ENCODE measurements at regions not wholly inside any gene's neighbourhood (a gene's known extent, or its start where the extent isn't known, plus 50 kb on each side); places are given as distances from the start of the nearest gene placed in this dataset.

DNA sequence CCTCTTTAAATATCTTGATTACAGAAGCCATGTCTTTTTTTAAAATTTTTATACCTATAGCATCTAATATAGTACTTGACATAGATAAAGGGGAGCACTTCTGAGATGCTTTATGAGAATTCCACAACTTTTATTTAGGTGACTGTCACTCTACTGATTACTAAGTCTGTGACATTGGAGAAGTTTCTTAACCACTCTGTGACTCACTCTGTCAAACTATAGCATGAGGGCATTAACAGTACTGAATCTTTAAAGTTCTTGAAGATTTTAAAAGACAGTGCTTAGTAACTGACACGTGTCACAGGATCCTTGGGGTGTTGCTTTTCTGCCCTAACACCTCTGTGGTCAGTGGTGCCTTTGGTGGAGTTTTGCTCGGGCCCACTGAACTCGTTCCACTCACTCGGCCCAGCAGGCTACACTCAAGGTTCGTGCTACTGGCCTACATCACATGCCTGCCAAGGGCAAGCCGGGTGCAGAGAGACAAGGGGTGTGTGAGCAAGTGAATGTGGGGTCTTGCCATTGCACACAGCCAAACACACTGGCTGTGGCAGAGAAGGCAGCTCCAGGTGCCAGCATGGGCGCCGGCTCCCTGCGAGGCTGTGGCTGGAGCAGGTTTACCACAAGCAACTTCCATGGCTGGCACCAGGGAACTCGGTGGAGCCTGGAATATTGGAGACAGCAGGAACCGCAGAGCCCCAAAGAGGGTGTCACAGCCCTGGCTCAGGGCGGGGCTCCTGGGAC lies 734.0 kb upstream of the CDH7 start:
- ChIA-PET POLR2A (no interaction called here), CTCF (no interaction called here)
- no peak for DNase-seq (ENCODE audit: low read depth, low spot score)
- H3K4me3 ChIP-seq (ENCODE audit: low read depth, low read length) = no peak overlapping the region
- TF ChIP-seq, protein P1, sequence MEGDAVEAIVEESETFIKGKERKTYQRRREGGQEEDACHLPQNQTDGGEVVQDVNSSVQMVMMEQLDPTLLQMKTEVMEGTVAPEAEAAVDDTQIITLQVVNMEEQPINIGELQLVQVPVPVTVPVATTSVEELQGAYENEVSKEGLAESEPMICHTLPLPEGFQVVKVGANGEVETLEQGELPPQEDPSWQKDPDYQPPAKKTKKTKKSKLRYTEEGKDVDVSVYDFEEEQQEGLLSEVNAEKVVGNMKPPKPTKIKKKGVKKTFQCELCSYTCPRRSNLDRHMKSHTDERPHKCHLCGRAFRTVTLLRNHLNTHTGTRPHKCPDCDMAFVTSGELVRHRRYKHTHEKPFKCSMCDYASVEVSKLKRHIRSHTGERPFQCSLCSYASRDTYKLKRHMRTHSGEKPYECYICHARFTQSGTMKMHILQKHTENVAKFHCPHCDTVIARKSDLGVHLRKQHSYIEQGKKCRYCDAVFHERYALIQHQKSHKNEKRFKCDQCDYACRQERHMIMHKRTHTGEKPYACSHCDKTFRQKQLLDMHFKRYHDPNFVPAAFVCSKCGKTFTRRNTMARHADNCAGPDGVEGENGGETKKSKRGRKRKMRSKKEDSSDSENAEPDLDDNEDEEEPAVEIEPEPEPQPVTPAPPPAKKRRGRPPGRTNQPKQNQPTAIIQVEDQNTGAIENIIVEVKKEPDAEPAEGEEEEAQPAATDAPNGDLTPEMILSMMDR (IDR thresholded peaks at IDR 0.05; ENCODE audit: insufficient read depth, low read length, missing control alignments) = no peak

DNA sequence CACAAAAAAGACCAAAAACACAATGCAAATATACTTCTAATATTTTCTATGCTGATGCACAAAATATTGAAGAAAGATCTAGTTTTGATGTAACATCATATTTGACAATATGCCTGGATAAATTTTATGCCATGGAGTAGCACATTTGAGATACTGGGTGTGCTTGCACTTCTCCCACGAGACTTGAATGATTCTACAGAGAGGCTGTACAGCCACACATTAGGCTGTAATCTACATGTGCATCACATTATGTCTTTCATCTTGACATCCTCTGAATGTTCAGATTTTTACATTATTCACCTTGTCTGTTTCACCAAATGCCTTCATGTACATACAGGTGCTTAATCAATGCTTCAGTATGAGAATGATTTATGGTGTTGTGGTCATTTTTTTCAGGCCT lies 756.4 kb upstream of the CDH7 start:
- H3K4me3 ChIP-seq (ENCODE audit: low read depth, low read length) = no peak overlapping the region
- ChIA-PET CTCF (no interaction called here), POLR2A (no interaction called here)
- no peak for DNase-seq (ENCODE audit: low read depth, low spot score)
- TF ChIP-seq, protein P1 (IDR thresholded peaks at IDR 0.05; ENCODE audit: insufficient read depth, low read length, missing control alignments) = no peak

DNA sequence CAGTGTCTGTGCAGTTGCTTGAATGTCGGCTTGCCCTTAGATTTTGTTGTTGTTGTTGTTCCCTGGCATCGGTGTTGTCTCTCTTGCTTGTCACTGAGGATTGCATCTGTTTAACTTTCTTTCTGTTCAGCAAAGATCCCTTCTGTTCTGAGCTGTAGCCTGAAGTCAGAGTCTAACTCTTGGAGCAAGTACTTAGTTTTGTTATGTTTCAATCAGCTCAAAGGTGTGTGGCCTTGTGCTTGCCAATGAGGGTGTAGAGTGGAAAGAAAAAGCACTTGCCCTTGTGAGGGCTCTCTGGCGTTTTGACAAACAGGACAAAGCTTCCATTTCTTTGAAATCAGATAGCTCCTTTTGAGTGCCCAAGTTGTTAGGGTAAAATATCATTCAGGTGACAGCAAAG lies 757.1 kb upstream of the CDH7 start:
- no peak for DNase-seq (ENCODE audit: low read depth, low spot score)
- ChIA-PET CTCF (no interaction called here), POLR2A (no interaction called here)
- no peak overlapping the region for H3K4me3 ChIP-seq (ENCODE audit: low read depth, low read length)
- TF ChIP-seq, protein P1 (IDR thresholded peaks at IDR 0.05; ENCODE audit: insufficient read depth, low read length, missing control alignments) = no peak

DNA sequence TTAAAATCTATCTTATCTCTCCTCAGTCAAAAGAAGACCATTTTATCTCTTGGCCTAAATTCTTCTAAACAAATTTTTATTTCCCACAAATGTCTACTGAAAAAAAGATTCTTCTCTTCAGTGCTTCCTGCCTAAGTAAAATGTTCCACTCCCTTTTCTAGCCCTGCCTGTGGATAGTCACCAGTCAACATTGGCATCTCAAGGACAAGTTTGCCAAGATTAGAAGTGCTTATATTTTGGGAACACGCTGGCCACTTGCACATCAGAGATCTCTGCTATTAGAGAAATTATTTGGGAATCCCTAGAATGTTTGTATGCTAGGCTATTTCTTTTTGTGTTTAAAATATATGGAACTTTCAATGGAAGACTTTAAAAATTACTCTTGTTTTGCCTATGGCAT lies 758.2 kb upstream of the CDH7 start:
- POLR2A ChIA-PET = no interaction called here
- no peak for DNase-seq (ENCODE audit: low read depth, low spot score)
- no peak overlapping the region for H3K4me3 ChIP-seq (ENCODE audit: low read depth, low read length)
- TF ChIP-seq, protein P1 (IDR thresholded peaks at IDR 0.05; ENCODE audit: insufficient read depth, low read length, missing control alignments) = no peak
- CTCF ChIA-PET = no interaction called here

DNA sequence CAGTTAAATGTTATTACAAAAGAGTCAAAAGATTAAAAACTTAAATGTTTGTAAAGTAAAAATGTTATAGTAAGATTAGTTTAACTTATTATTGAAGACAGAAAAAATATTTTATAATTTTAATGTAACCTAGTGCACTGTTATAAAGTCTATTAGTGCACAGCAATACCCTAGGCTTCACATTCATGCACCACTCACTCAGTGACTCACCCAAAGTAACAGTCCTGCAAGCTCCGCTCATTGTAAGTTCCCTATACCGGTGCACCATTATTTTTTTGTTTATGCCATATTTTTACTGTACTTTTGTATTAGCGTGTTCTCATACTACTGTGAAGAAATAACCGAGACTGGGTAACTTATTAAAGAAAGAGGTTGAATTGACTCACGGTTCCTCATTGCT lies 759.7 kb upstream of the CDH7 start:
- H3K4me3 ChIP-seq (ENCODE audit: low read depth, low read length) = no peak overlapping the region
- TF ChIP-seq, protein P1 (IDR thresholded peaks at IDR 0.05; ENCODE audit: insufficient read depth, low read length, missing control alignments) = no peak
- no peak for DNase-seq (ENCODE audit: low read depth, low spot score)
- ChIA-PET POLR2A (no interaction called here), CTCF (no interaction called here)

DNA sequence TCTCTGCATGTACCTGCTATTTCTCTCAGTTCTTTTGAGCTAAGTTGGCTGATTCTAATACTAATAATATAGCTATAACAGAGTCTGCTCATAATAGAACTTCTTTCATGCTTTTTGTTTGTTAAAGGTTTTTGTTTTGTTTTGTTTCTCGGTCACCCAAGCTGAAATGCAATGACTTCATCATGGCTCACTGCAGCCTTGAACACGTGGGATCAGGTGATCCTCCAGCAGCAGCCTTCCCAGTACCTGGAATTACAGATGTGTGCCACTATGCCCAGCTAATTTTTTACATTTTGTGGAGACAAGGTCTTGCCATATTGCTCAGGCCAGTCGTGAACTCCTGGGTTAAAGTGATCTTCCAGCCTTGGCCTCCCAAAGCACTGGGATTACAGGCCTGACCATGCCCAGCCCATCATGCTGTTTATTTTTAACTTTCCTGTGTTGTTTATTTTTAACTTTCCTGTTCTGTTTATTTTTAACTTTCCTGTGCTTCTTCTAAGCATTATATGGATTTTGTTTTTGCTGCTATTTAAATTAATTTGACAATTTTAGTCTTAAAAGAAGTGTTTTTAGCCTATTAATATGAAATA lies 763.8 kb upstream of the CDH7 start:
- TF ChIP-seq, protein P1 (IDR thresholded peaks at IDR 0.05; ENCODE audit: insufficient read depth, low read length, missing control alignments) = no peak
- DNase-seq (ENCODE audit: low read depth, low spot score) = no peak
- POLR2A ChIA-PET = no interaction called here
- CTCF ChIA-PET = no interaction called here
- no peak overlapping the region for H3K4me3 ChIP-seq (ENCODE audit: low read depth, low read length)
